OCI-LY7 (cell line): ENCODE measurements at regions not wholly inside any gene's neighbourhood (a gene's known extent, or its start where the extent isn't known, plus 50 kb on each side); places are given as distances from the start of the nearest gene placed in this dataset.

Experiments used
- CTCF ChIP-seq: fragments of 200-600 bp; sonication (generic); conservative IDR thresholded peaks from 2 replicates; pipeline ENCODE4 v1.5.1; 2014; ENCODE audit warnings: mild to moderate bottlenecking, antibody characterized with exemption, low read length, moderate library complexity, mixed read lengths
- EZH2phosphoT487 ChIP-seq: fragments of 200-600 bp; sonication (generic); IDR thresholded peaks from 2 replicates; pipeline ENCODE4 v1.6.1; 2018; ENCODE audit warnings: low read depth, borderline replicate concordance, mild to moderate bottlenecking, mixed run types, antibody characterized with exemption, low read length, moderate library complexity, mixed read lengths

- TF ChIP-seq CTCF = no peak
- TF ChIP-seq EZH2phosphoT487 = no peak
Measured at GRCh38 chr12:38502415-38502814, 185.8 kb downstream of the ALG10B start.
